Fibroblast of lung (primary cell): ENCODE measurements at regions not wholly inside any gene's neighbourhood (a gene's known extent, or its start where the extent isn't known, plus 50 kb on each side); places are given as distances from the start of the nearest gene placed in this dataset.

Source experiments
- CTCF ChIP-seq, 2 donors: IDR thresholded peaks in 1 of 2; conservative IDR thresholded peaks in 1 of 2; 1 replicate in 1 of 2; 2 replicates in 1 of 2; pipeline ENCODE4 v1.5.1; 2011 to 2012; ENCODE audit warnings: low read length in 2 of 2, control low read depth in 1 of 2, inconsistent platforms in 1 of 2, low read depth in 1 of 2, mild to moderate bottlenecking in 1 of 2
- EZH2 ChIP-seq: IDR thresholded peaks from 2 replicates; pipeline ENCODE4 v1.5.1; 2012; ENCODE audit warnings: low read length, control low read depth, mild to moderate bottlenecking; ENCODE audit errors: missing control alignments

GRCh38 chr2:46814160-46814961 is 101.2 kb downstream of the MCFD2 start:
- TF ChIP-seq CTCF (conservative IDR thresholded peaks at IDR 0.05 in 1 of 2, IDR thresholded peaks at IDR 0.05 in 1 of 2; ENCODE audit: low read depth in 1 of 2, low read length in 2 of 2) (no peak), EZH2 (no peak)
